Activated naive CD8-positive, alpha-beta T cell treated with anti-CD3 and anti-CD28 coated beads, Interleukin-2, amount 50 U/mL, for 24 hours (primary cell): ENCODE measurements at regions not wholly inside any gene's neighbourhood (a gene's known extent, or its start where the extent isn't known, plus 50 kb on each side); places are given as distances from the start of the nearest gene placed in this dataset.

Experiments
- ATAC-seq: fragments of 150-1000 bp; cut with Tn5 transposase; one replicate; pipeline ENCODE4 v1.10.0; 2021
- DNase-seq: peaks from one replicate; pipeline ENCODE4 v3.0.0; 2021
- H3K27ac Mint-ChIP-seq: one replicate; pipeline ENCODE4 v1.8.0; 2021; ENCODE audit warnings: mild to moderate bottlenecking, mixed read lengths
- H3K27me3 Mint-ChIP-seq: one replicate; pipeline ENCODE4 v1.8.0; 2021; ENCODE audit warnings: mixed read lengths
- H3K36me3 Mint-ChIP-seq: one replicate; pipeline ENCODE4 v1.8.0; 2021; ENCODE audit warnings: low read depth, mixed read lengths
- H3K4me1 Mint-ChIP-seq: one replicate; pipeline ENCODE4 v1.8.0; 2021; ENCODE audit warnings: mixed read lengths
- H3K4me3 Mint-ChIP-seq: one replicate; pipeline ENCODE4 v1.8.0; 2021; ENCODE audit warnings: mild to moderate bottlenecking, moderate library complexity, mixed read lengths
- H3K9me3 Mint-ChIP-seq: one replicate; pipeline ENCODE4 v1.8.0; 2021; ENCODE audit warnings: mixed read lengths

GRCh38 chr9:110033869-110034268 is 174.1 kb downstream of the C9orf152 start:
- Mint-ChIP-seq H3K9me3 (no peaks in the 10 kb centered on the region), H3K4me3 (no peak overlapping the region)

DNA sequence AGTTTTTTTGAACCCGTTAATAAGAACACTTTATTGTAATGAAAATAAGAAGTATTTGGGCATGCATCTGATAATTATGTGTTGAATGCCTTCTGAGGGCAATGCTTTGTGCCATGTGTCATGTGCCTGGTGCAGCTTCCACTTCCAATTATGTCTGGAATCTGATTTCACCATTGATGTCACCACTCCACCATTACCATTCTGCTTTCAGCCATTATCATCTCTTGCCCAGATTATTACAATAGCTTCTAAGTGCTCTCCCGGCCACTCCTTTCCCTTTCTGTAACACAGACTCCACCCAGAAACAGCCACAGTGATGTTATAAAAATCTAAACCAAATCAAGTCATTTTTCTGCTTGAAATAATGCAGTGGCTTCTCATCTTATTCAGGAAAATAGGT is 171.7 kb downstream of the C9orf152 start:
- DNase-seq (no peak), ATAC-seq (no peak)
- Mint-ChIP-seq H3K27me3 (no peaks in the 10 kb centered on the region), H3K36me3 (no peaks in the 10 kb centered on the region), H3K4me1 (peaks cover 3% of the 10 kb centered on the region), H3K9me3 (no peaks in the 10 kb centered on the region), H3K27ac (no peak overlapping the region), H3K4me3 (no peak overlapping the region)

More at GRCh38 chr9:110033869-110034268, 174.1 kb downstream of the C9orf152 start:
- Mint-ChIP-seq H3K27me3 (no peaks in the 10 kb centered on the region), H3K27ac (no peak overlapping the region), H3K36me3 (no peaks in the 10 kb centered on the region), H3K4me1 (peaks cover 18% of the 10 kb centered on the region)
- DNase-seq (no peak), ATAC-seq (no peak)

GRCh38 chr9:110040788-110041187 is 167.2 kb downstream of the C9orf152 start:
- no peak overlapping the region for H3K27ac Mint-ChIP-seq
- H3K4me3 Mint-ChIP-seq, result no peak overlapping the region
- DNase-seq, result no peak
- no peaks in the 10 kb centered on the region for H3K27me3 Mint-ChIP-seq
- no peaks in the 10 kb centered on the region for H3K4me1 Mint-ChIP-seq
- no peaks in the 10 kb centered on the region for H3K9me3 Mint-ChIP-seq
- ATAC-seq, result no peak
- H3K36me3 Mint-ChIP-seq, result no peaks in the 10 kb centered on the region

- Mint-ChIP-seq H3K4me3 (no peak overlapping the region), H3K27ac (no peak overlapping the region), H3K27me3 (no peaks in the 10 kb centered on the region), H3K36me3 (no peaks in the 10 kb centered on the region), H3K9me3 (no peaks in the 10 kb centered on the region), H3K4me1 (no peaks in the 10 kb centered on the region)
- no peak for DNase-seq
- no peak for ATAC-seq
These were observed 166.5 kb downstream of the C9orf152 start for GRCh38 chr9:110041452-110041851.

DNA sequence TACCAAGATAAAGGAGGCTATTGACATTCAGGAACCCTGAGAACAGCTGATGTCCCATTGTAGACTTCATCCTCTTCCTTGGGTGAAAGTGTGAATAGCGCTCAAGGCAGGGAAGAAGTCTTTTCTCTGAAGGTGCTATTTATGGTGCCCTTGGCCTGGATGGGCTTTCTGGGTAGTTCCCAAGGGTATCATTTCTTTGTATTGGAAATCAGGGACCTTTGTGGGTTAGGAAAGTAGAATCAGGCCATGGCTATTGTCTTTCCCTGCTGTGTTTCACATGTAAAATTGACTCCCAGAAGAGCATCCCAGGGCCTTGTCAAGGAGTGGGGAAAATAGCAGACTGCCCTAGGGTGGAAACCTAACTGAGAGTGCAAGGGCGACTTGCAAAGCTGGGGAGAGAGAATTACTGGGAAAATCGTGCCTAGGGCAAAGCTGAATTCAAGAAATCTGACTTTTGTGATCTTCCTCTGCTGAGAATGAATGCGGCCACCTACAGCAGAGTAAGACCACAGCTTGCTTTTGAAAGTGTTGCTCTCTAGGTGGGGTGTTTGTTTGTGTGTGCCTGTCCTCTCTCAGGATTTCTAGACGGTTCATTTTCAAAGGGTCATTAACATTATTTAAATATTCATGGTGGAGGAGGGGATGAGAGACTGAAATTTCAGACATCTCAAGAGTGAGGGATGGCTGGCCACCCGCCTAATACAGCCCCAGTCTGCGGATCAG is 160.6 kb downstream of the C9orf152 start:
- Mint-ChIP-seq H3K9me3 (no peaks in the 10 kb centered on the region), H3K27me3 (peaks cover 32% of the 10 kb centered on the region), H3K36me3 (peaks cover 2% of the 10 kb centered on the region), H3K27ac (peak overlapping the region; percentile 77), H3K4me1 (peaks cover 32% of the 10 kb centered on the region), H3K4me3 (peak overlapping the region; percentile 85)
- DNase-seq (no peak), ATAC-seq (no peak)

DNA sequence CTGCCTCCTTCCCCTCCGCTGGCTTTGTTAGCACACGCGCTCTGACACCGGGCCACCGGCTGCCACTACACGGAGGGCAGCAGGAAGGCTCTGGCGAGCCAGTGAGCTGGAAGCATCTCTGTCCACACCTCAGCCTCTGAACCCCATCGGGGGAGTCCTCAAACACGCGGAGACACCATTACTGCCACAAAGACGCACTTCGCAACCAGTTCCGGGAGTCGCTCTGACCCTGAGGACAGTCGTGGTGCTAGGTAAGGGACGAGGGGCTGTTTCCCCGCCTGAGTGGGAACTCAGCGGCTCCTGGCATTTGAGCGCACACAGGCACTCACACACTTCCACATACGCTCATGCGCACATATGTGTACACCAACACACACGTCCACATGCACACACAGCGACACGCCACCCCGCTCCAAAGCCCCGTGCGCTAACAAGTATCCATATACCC is 160.0 kb downstream of the C9orf152 start:
- peak; percentile 52 for ATAC-seq
- Mint-ChIP-seq H3K36me3 (peaks cover 2% of the 10 kb centered on the region), H3K9me3 (no peaks in the 10 kb centered on the region), H3K27ac (peak overlapping the region; percentile 77), H3K4me3 (peak overlapping the region; percentile 85), H3K27me3 (peaks cover 33% of the 10 kb centered on the region), H3K4me1 (peaks cover 34% of the 10 kb centered on the region)
- peak; percentile 17 for DNase-seq

DNA sequence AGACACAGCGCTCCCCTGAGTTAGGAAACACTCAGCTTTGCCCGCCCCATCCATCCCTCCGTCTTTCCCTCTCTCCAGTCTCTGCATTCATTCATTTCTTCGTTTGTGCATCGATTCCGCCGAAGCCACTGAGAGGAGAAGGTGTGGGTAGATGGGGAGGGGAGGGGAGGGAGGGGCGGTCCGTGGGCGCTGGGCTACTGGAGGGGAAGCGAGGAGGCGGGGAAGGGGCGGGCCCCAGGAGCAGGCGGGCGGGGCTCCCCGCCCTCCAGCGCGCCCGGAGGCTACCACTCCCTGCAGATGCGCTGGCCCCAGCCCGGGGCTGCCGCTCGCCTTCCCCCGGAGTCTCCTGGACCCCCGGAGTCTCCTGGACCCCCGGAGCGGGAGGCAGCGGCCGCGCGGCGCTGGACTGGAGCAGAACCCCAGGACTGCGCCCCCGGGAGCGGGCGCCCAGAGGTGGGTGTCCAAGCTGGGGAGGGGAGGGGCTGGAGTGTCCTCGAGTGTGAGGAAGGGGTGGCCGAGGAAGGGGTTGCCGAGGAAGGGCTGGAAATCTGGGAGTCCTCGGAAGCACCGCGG is 159.5 kb downstream of the C9orf152 start:
- DNase-seq (peak; percentile 80), ATAC-seq (peak; percentile 86)
- Mint-ChIP-seq H3K9me3 (no peaks in the 10 kb centered on the region), H3K4me3 (peak overlapping the region; percentile 85), H3K27me3 (peaks cover 34% of the 10 kb centered on the region), H3K36me3 (peaks cover 2% of the 10 kb centered on the region), H3K27ac (peak overlapping the region; percentile 77), H3K4me1 (peaks cover 34% of the 10 kb centered on the region)

- Mint-ChIP-seq H3K9me3 (no peaks in the 10 kb centered on the region), H3K4me3 (peak overlapping the region; percentile 85), H3K27me3 (peaks cover 38% of the 10 kb centered on the region), H3K4me1 (peaks cover 34% of the 10 kb centered on the region), H3K27ac (peak overlapping the region; percentile 23), H3K36me3 (peaks cover 2% of the 10 kb centered on the region)
- ATAC-seq, result peak; percentile 10
- peak; percentile 17 for DNase-seq
These were observed 158.8 kb downstream of the C9orf152 start for GRCh38 chr9:110048976-110049698.

DNA sequence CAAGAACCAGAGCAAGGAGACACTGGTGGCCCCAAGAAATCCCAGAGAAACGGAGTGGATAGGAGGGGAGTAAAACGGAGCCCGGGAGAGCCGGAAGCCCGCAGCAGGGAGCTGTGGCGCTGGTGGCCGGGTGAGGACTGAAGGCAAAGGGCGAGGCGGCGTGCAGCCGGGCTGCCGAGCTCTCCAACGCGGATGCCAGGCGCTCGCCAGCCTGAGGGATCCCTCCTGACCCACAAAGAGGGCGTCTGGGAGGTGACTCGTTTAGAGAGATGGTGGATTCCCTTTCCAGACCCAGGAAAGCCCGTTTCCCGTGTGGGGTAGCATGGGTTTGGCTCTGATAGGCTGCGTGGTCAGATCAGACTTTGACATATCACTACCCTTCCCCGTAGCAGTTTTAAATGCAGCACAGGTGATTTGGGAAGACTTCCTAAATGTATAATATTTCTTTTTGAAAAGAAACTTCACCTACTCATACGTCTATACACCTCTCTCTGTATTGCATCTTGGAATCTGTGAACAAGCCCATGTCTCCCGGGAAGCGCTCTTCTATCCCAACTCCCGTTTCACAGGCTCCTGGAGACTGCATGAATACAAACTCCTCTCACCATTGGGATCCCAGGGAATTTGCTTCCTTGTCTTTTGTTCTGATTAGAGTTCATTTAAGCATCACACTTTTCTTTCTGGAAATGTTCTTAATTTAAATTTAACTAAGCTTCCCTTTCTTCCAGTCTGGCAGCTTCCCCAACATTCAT is 158.1 kb downstream of the C9orf152 start:
- peaks cover 34% of the 10 kb centered on the region for H3K4me1 Mint-ChIP-seq
- peaks cover 38% of the 10 kb centered on the region for H3K27me3 Mint-ChIP-seq
- peak overlapping the region; percentile 35 for H3K27ac Mint-ChIP-seq
- peak overlapping the region; percentile 85 for H3K4me3 Mint-ChIP-seq
- DNase-seq (peak; percentile 30), ATAC-seq (peak; percentile 33)
- H3K9me3 Mint-ChIP-seq, result no peaks in the 10 kb centered on the region
- peaks cover 2% of the 10 kb centered on the region for H3K36me3 Mint-ChIP-seq

DNA sequence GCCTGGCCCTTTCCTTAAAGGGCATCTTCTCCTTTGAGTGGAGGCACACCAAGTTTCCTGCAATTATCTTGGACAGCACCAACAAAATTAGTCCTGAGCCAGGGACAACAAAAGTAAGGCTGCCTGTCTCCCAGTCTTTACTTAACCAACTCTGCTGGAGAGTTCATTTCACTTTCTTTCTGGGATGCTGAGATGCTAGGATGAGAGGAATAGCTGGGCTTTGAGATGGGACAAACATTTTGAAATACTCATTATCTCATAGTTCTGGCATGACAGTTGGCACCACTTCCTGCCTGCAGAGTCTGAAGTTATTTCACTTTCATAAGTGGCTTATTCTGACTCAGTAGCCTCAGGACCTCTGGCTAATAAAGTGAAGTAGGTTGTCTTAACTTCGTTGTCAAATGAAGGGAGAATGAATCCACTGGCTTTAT is 157.0 kb downstream of the C9orf152 start:
- Mint-ChIP-seq H3K36me3 (peaks cover 2% of the 10 kb centered on the region), H3K9me3 (no peaks in the 10 kb centered on the region), H3K4me3 (peak overlapping the region; percentile 85), H3K27me3 (peaks cover 38% of the 10 kb centered on the region), H3K27ac (no peak overlapping the region), H3K4me1 (peaks cover 34% of the 10 kb centered on the region)
- ATAC-seq (peak; percentile 61), DNase-seq (no peak)

DNA sequence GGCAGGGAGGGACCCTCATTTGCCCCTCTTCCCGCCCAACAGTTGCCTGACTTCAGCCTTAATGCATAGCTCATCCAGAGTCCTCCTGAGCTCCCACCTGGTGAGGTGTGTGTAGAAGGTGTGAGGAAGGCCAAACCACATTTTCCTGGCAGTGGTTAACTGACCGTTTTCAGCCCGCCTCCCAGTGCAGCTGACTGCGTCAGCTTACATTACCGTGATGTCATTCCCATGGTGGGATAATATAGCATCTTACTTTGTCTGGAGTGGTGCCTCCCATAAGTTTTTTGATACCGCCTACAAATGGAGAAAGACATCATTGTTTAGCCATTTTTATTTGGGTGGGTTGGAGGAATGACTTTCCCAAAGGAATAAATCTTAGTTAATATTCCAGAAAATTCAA is 151.9 kb downstream of the C9orf152 start:
- Mint-ChIP-seq H3K4me3 (no peak overlapping the region), H3K27me3 (peaks cover 9% of the 10 kb centered on the region), H3K9me3 (no peaks in the 10 kb centered on the region), H3K27ac (no peak overlapping the region), H3K36me3 (peaks cover 2% of the 10 kb centered on the region), H3K4me1 (peaks cover 19% of the 10 kb centered on the region)
- ATAC-seq, result no peak
- no peak for DNase-seq

GRCh38 chr9:110058304-110058953 is 149.5 kb downstream of the C9orf152 start:
- H3K27me3 Mint-ChIP-seq, result peaks cover 7% of the 10 kb centered on the region
- peak; percentile 44 for DNase-seq
- H3K4me3 Mint-ChIP-seq, result no peak overlapping the region
- no peaks in the 10 kb centered on the region for H3K9me3 Mint-ChIP-seq
- peaks cover 1% of the 10 kb centered on the region for H3K36me3 Mint-ChIP-seq
- no peak overlapping the region for H3K27ac Mint-ChIP-seq
- H3K4me1 Mint-ChIP-seq, result peaks cover 12% of the 10 kb centered on the region
- ATAC-seq, result peak; percentile 71

GRCh38 chr9:110059461-110059860 is 148.5 kb downstream of the C9orf152 start:
- no peak for ATAC-seq
- Mint-ChIP-seq H3K9me3 (no peaks in the 10 kb centered on the region), H3K4me3 (no peak overlapping the region), H3K27ac (no peak overlapping the region), H3K36me3 (peaks cover 1% of the 10 kb centered on the region), H3K27me3 (peaks cover 3% of the 10 kb centered on the region), H3K4me1 (peaks cover 13% of the 10 kb centered on the region)
- no peak for DNase-seq

DNA sequence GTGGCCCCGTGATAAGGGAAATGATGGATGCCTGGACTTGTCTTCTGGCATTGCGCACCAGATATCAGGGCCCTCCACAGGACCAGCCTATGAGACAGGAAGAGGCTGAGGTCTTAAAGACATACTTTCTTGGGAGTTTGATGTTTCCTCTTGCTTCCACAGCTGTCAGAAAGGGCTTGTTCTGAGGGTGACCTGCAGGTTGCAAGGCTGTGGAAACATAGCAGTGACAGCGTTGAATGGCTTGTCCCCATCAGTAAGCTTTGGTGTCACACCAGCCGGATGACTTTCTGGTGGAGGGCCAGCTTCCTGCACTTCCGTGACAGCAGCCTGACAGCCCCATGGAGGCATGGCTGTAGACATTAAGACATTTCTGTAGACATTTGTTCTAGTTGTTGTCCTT is 143.2 kb downstream of the C9orf152 start:
- Mint-ChIP-seq H3K4me3 (no peak overlapping the region), H3K27ac (no peak overlapping the region), H3K36me3 (peaks cover 3% of the 10 kb centered on the region), H3K4me1 (peaks cover 13% of the 10 kb centered on the region), H3K9me3 (peaks cover 3% of the 10 kb centered on the region), H3K27me3 (peaks cover 3% of the 10 kb centered on the region)
- no peak for DNase-seq
- ATAC-seq, result no peak
